ENCODE measurements at regions not wholly inside any gene's neighbourhood (a gene's known extent, or its start where the extent isn't known, plus 50 kb on each side); places are given as distances from the start of the nearest gene placed in this dataset.

GRCh38 chr2:217182926-217183325 lies 323.1 kb upstream of the TNP1 start:
- no peak for TF ChIP-seq CTCF (IDR thresholded peaks at IDR 0.05; ENCODE audit: low read depth, low read length)
- TF ChIP-seq POLR2A (IDR thresholded peaks at IDR 0.05; ENCODE audit: extremely low read depth, insufficient read length) = no peak
- no peak for TF ChIP-seq MYC (IDR thresholded peaks at IDR 0.05; ENCODE audit: low read depth, low read length)
- no peak for TF ChIP-seq MAX (IDR thresholded peaks at IDR 0.05; ENCODE audit: low read depth, low read length)

All from NB4 (cell line).